Anterior cingulate cortex (tissue), 58 donors: ENCODE measurements at regions not wholly inside any gene's neighbourhood (a gene's known extent, or its start where the extent isn't known, plus 50 kb on each side); places are given as distances from the start of the nearest gene placed in this dataset.

Experiments
- DNase-seq, 58 donors: peaks; one replicate each; lab custom pipeline; 2025; lab: John Stamatoyannopoulos, UW

- no peak for DNase-seq
Measured at GRCh38 chr16:86383488-86384262, 126.7 kb upstream of the FOXF1 start.

GRCh38 chr16:86384263-86384649, 126.1 kb upstream of the FOXF1 start:
- no peak for DNase-seq

DNA sequence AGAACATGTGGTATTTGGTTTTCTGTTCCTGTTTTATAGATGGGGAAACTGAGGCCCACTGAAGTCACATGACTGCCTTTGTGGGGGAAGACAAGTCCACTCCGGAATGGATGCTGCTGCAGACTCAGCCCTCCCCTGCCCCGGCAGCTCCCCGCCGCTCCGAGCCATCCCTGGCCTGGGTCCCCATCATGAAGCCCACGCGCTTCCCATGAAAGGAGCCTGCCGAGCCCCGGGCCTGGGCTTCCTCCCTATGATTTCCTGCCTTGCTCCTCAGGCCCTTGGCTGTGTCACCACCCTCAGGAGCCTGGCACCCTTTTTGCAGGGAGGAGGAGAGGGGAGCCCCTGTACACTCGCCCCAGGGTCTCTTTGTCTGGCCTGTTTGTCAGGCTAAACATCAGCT, 125.3 kb upstream of the FOXF1 start:
- no peak for DNase-seq

GRCh38 chr16:86387468-86388440, 122.6 kb upstream of the FOXF1 start:
- DNase-seq = no peak

- no peak for DNase-seq
Measured at GRCh38 chr16:86388976-86389375, 121.4 kb upstream of the FOXF1 start.

DNA sequence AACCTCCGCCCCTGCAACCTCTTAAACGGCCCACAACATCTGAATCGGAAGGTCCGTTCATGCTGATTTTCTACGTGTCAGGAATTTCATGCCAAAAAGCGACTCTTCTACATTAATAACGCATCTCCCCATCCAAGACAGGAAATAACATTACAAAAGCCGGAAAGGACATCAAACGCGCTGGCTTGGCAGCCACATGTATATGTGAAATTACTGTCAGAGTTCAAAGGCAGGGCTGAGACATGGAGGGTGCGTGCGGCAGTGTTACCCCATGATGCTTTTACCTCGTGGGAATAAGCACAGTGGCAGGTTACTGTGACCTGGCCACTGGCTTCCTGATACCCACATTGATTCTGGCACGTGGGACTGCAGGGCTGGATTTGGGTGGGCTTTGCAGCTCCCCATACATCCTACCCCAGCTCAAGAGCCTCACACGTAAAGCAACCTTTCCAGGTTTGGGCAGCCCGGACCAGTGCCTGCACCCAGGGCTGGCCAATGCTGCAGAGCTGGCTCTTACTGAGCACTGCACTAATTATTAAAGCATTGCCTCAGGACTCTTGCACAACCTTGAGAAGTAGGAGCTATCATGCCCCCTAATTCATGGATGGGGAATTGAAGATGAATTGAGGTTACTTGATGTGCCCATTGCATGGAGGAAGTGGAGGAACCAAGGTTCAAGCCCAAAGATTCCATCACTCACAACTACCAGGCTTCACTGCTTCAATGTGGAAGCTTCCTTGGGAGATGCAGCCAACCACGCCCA, 120.6 kb upstream of the FOXF1 start:
- DNase-seq = no peak

- no peak for DNase-seq
Measured at GRCh38 chr16:86390335-86390734, 120.0 kb upstream of the FOXF1 start.

DNA sequence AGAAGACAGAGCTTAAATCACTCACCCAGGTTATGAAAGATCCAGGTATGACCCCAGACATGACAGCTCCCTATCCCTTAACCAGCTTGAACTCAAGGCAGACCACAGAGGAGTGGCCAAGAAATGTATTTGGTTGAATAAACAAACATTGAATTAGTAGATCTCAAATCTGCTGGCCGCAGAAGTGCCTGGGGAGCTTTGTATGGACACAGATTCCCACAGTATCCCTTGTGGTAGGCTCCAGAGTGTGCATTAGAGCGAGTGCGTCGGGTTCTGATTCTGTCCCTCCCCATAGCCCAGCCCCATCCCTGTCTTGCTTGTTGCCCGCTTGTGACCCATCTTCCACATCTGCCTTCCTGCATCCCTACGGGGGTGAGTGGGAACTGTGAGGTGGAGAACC, 118.8 kb upstream of the FOXF1 start:
- DNase-seq = no peak

- no peak for DNase-seq
Measured at GRCh38 chr16:86391984-86392383, 118.3 kb upstream of the FOXF1 start.

DNA sequence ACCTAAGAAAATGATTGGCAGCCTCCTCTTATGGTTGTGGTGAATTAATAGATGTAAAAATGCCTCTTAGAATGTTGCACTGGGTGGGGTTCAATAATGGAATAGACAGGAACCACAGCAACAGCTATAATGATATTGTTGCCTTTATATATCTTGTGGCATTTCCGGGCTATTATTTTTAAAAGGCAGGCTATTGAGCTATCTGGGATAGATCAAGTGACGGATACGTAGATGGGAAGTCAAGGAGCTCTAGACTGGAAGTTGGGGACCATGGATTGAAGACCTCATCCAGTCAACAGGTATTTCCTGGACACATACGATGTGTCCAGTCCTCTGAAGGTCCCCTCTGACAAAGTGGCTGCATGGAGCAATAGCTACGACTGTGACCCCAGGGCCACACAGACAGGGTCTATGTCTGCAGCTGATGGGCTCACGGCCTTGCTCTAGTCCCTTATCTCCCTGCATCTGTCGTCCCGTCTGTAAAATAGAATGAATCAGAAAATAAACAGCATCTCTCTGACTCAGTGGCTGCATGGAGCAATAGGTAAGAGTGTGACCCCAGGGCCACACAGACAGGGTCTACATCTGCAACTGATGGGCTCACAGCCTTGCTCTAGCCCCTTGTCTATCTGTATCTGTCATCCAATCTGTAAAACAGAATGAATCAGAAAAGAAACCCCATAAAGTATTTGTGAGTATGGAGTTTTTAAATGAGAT, 117.7 kb upstream of the FOXF1 start:
- no peak for DNase-seq

- DNase-seq = no peak
Measured at GRCh38 chr16:86393907-86394626, 116.3 kb upstream of the FOXF1 start.

DNA sequence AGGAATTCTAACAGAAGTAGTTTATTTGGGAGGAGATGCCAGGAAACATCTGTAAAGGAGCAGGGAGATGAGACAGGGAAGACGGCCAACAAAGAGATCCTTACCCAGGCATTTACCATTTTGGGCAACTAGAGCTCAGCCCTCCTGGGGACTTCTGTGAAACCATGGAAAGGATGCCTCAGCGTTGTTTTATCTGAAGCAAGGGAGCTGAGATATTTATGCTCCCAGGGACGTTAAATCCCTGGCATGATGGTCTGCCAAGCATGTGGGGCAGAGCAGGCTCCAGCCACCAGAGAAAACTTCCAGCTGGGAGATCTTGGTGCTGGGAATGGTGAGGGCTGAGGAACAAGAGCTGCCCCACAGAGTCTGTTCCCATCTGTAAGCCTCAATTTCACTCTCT, 114.8 kb upstream of the FOXF1 start:
- DNase-seq = no peak

DNA sequence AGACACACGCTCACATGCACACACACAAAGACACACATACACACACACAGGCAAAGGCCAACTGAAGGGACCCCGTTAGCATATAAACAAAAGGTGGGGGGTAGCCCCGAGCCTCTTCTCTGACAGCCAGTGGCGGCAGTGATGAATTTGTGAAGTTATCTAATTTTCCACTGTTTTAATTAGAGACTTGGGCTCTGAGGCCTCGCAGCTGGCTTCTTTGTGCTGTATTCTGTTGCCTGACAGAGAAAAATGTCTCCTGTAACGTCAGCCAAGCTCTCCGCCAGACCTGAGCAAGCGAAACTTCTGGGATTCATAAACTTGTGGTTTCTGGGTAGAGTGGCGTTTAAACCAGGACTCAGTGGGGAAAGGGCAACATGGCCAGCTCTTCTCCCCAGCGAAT, 113.9 kb upstream of the FOXF1 start:
- DNase-seq = no peak

- DNase-seq = no peak
Measured at GRCh38 chr16:86396901-86397311, 113.4 kb upstream of the FOXF1 start.

DNA sequence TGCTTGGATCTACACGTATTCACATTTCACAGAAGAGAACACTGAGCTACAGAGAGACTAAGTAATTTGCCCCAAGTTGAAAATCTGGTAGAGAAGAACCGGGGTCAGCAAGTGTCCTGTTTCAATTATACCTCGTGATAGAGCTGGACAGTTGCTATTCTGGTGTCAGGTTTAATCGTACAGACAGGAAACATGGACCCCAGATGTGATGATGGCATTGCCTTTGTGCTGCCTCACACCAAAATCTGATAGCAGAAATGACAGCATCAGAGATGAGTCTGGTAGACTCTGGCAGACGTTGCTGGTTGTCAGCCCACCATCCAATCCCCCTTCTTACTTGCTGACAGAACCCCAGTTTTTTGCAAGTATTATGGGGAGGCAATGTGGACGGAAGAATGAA, 112.1 kb upstream of the FOXF1 start:
- no peak for DNase-seq

GRCh38 chr16:86398622-86399021, 111.7 kb upstream of the FOXF1 start:
- DNase-seq = peak in 3 of 58 donors; percentile 7 to 15 (median 8)

DNA sequence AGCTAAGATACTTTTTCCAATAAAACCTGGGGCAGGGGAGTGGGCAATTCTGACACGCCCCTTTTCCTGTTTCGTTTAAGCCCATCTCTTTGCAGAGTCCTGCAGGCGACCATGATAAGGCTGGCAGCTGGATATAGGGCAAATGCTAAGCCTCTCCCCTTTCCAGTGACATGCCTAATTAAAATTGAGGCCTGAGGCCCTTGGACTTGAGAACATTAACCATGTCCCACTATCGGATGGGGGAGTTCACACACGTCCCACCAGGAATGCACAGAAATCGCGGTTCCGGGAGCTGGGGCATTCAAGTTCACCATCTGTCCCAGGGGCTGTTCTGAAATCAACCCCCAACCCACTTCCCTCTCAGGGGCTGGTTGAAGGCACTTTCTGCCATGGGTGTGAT, 109.2 kb upstream of the FOXF1 start:
- DNase-seq = no peak

GRCh38 chr16:86403085-86403484, 107.2 kb upstream of the FOXF1 start:
- no peak for DNase-seq

GRCh38 chr16:86403541-86404163, 106.7 kb upstream of the FOXF1 start:
- no peak for DNase-seq
